Heart right ventricle (tissue), 16 donors: ENCODE measurements at regions not wholly inside any gene's neighbourhood (a gene's known extent, or its start where the extent isn't known, plus 50 kb on each side); places are given as distances from the start of the nearest gene placed in this dataset.
"Not testable (repeated sequence)": the region's sequence is repeated elsewhere in the genome, so short reads cannot be mapped to it uniquely, and the experiment has no call there.

ENCODE experiments used
- ATAC-seq, 8 donors: fragments of 200-7000 bp; cut with Tn5 transposase; one replicate each; pipeline ENCODE4 v1.9.1; 2020; ENCODE audit warnings: mild to moderate bottlenecking in 8 of 8, moderate library complexity in 8 of 8, moderate number of reproducible peaks in 1 of 8
- DNase-seq, 2 donors: peaks; one replicate each; pipeline ENCODE4 v3.0.0-alpha.2; 2020
- H3K27ac ChIP-seq, 10 donors: fragments of 200-600 bp; sonication (generic) in 2 of 10; one replicate each; pipeline versions ENCODE4 v1.5.0 to v1.8.0; 2020 to 2022; ENCODE audit warnings: mild to moderate bottlenecking in 3 of 10
- H3K27me3 ChIP-seq, 7 donors: fragments of 200-600 bp; one replicate each; pipeline ENCODE4 v1.8.0; 2021 to 2022; ENCODE audit warnings: mild to moderate bottlenecking in 2 of 7
- H3K36me3 ChIP-seq, 9 donors: fragments of 200-600 bp; sonication (generic) in 1 of 9; one replicate each; pipeline versions ENCODE4 v1.5.0 to v1.8.0; 2020 to 2022; ENCODE audit warnings: mild to moderate bottlenecking in 2 of 9
- H3K4me1 ChIP-seq, 9 donors: fragments of 200-600 bp; sonication (generic) in 1 of 9; one replicate each; pipeline versions ENCODE4 v1.5.0 to v1.8.0; 2020 to 2022; ENCODE audit warnings: mild to moderate bottlenecking in 4 of 9
- H3K4me3 ChIP-seq, 10 donors: fragments of 200-600 bp; sonication (generic) in 2 of 10; one replicate each; pipeline versions ENCODE4 v1.5.0 to v1.8.0; 2020 to 2022; ENCODE audit warnings: mild to moderate bottlenecking in 7 of 10, moderate library complexity in 2 of 10
- H3K9me3 ChIP-seq, 11 donors: fragments of 200-600 bp in 10 of 11; sonication (generic) in 2 of 11; one replicate each; pipeline versions ENCODE4 v1.5.0 to v1.8.0; 2013 to 2022; ENCODE audit warnings: mild to moderate bottlenecking in 2 of 11, control low read depth in 1 of 11, moderate library complexity in 1 of 11
- CTCF ChIP-seq, 9 donors: fragments of 200-600 bp; sonication (generic) in 2 of 9; IDR thresholded peaks; one replicate each; pipeline versions ENCODE4 v1.5.0 to v1.8.0; 2021 to 2022; ENCODE audit warnings: antibody characterized with exemption in 9 of 9, mild to moderate bottlenecking in 5 of 9, moderate library complexity in 1 of 9
- WGBS, 2 donors: extraction: QIAGEN DNeasy Blood & Tissue Kit; methylation state at CpG; one replicate each; pipeline ENCODE4 v1.1.7; 2013; ENCODE audit warnings: inconsistent platforms in 1 of 2; 5-methylcytosine and 5-hydroxymethylcytosine counted together
- intact Hi-C, 10 donors: fragments of 100-400 bp; cut with DNase I; formaldehyde crosslinking; loops; one replicate each; pipeline versions ENCODE4 v1.11.1 to v1.14.2; 2022
- donor health status: Arrhythmogenic right ventricular cardiomyopathy.
- donor health status: ischemic (EF 13 %, LVEDD 7.1; RV severe dilation, severe dysfunction).
- donor health status: healthy with polysubstance abuse.
- donor health status: DM: no; HTN: yes; CAD: no.
- donor health status: DM: no; HTN: no; CAD: no.
- donor health status: ischemic (EF 25% LVEDD 6.9; RV normal size, moderate dysfunction).
- donor health status: ischemic (EF 25% LVEDD 5.7; RV mildly dilated, moderate dysfunction).
- donor health status: healthy.
- donor health status: DM: yes; HTN: yes; CAD: no.
- donor health status: Ischemic cardiomyopathy.
- donor health status: ischemic (EF 35%, LVEDD 5.7; RV mildly dilated, moderate dysfunction).
- donor health status: nonischemic (EF 11% LVEDD 7.7; RV severe dilation, severe dysfunction).
- donor health status: DM: yes; HTN: yes; CAD: no.
- donor health status: PGD.
- donor health status: ischemic (EF 29% LVEDD 5.4; RV normal size, mild dysfunction).
- donor health status: nonischemic (EF 23%, LVEDD 6.1; RV moderate dilation, normal function).

- WGBS, 2 donors: 85% methylated on average over 3 of the region's 3 CpGs
- peaks cover 0 to 2% (median 0%) of the 10 kb centered on the region in 7 donors for H3K27me3 ChIP-seq
- intact Hi-C loops: no loop called here
Measured at GRCh38 chr2:167721593-167721992, 525.8 kb downstream of the STK39 start.

GRCh38 chr2:167719410-167719809 is 528.0 kb downstream of the STK39 start:
- ATAC-seq: no peak
- WGBS, 2 donors: 50 to 58% methylated on average over 4 of the region's 4 CpGs
- TF ChIP-seq CTCF (IDR thresholded peaks at IDR 0.05): no peak
- no peak for DNase-seq
- peaks cover 0 to 2% (median 0%) of the 10 kb centered on the region in 7 donors for H3K27me3 ChIP-seq
- no peaks in the 10 kb centered on the region for H3K36me3 ChIP-seq
- no peaks in the 10 kb centered on the region for H3K4me1 ChIP-seq
- peaks cover 0 to 4% (median 0%) of the 10 kb centered on the region in 11 donors for H3K9me3 ChIP-seq
- intact Hi-C loops: no loop called here
- H3K4me3 ChIP-seq: no peak overlapping the region
- H3K27ac ChIP-seq: no peak overlapping the region

More at GRCh38 chr2:167721593-167721992, 525.8 kb downstream of the STK39 start:
- no peak for TF ChIP-seq CTCF (IDR thresholded peaks at IDR 0.05)
- Histone ChIP-seq H3K4me3 (no peak overlapping the region), H3K9me3 (peaks cover 0 to 4% (median 0%) of the 10 kb centered on the region in 11 donors), H3K27ac (no peak overlapping the region), H3K4me1 (no peaks in the 10 kb centered on the region), H3K36me3 (no peaks in the 10 kb centered on the region)
- ATAC-seq: no peak
- DNase-seq: no peak

- no peak overlapping the region for H3K27ac ChIP-seq
- no peak for DNase-seq
- no peaks in the 10 kb centered on the region for H3K36me3 ChIP-seq
- no peak overlapping the region for H3K4me3 ChIP-seq
- TF ChIP-seq CTCF (IDR thresholded peaks at IDR 0.05): no peak
- WGBS, 2 donors: 88 to 90% methylated on average over 1 of the region's 1 CpG
- peaks cover 0 to 2% (median 0%) of the 10 kb centered on the region in 7 donors for H3K27me3 ChIP-seq
- no peaks in the 10 kb centered on the region for H3K4me1 ChIP-seq
- H3K9me3 ChIP-seq: peaks cover 0 to 4% (median 0%) of the 10 kb centered on the region in 11 donors
- intact Hi-C loops: no loop called here
- ATAC-seq: no peak
Measured at GRCh38 chr2:167718560-167718959, 528.8 kb downstream of the STK39 start.

GRCh38 chr2:167715932-167716331 is 531.5 kb downstream of the STK39 start:
- WGBS, 2 donors: 77 to 78% methylated on average over 29 of the region's 29 CpGs
- no peaks in the 10 kb centered on the region for H3K27me3 ChIP-seq
- ATAC-seq (no peak), DNase-seq (no peak)
- no peak for TF ChIP-seq CTCF (IDR thresholded peaks at IDR 0.05)
- intact Hi-C loops: no loop called here
- no peaks in the 10 kb centered on the region for H3K36me3 ChIP-seq
- H3K4me1 ChIP-seq: no peaks in the 10 kb centered on the region
- peaks cover 0 to 4% (median 0%) of the 10 kb centered on the region in 11 donors for H3K9me3 ChIP-seq
- no peak overlapping the region for H3K4me3 ChIP-seq
- H3K27ac ChIP-seq: no peak overlapping the region

GRCh38 chr2:167715498-167715897 is 531.9 kb downstream of the STK39 start:
- ATAC-seq, H3K4me3 ChIP-seq, H3K4me1 ChIP-seq, H3K27me3 ChIP-seq, intact Hi-C loops, H3K9me3 ChIP-seq, H3K36me3 ChIP-seq, H3K27ac ChIP-seq, DNase-seq: not testable (repeated sequence)
- WGBS, 2 donors: 85 to 88% methylated on average over 4 of the region's 4 CpGs
